B cell (primary cell): ENCODE measurements at regions not wholly inside any gene's neighbourhood (a gene's known extent, or its start where the extent isn't known, plus 50 kb on each side); places are given as distances from the start of the nearest gene placed in this dataset.

Experiments
- ATAC-seq: fragments of 200-7000 bp; cut with Tn5 transposase; one replicate; pipeline ENCODE4 v1.10.0; 2021; ENCODE audit warnings: low read depth, mild to moderate bottlenecking, moderate number of reproducible peaks, moderate library complexity
- CTCF ChIA-PET: fragments of 350-600 bp; sonication (Branson Sonifier 250); formaldehyde crosslinking; loops from one replicate; lab custom pipeline; 2021; ENCODE audit warnings: antibody characterized with exemption, inconsistent platforms; lab: Charles Lee
- POLR2A ChIA-PET: fragments of 350-600 bp; sonication (Branson Sonifier 250); formaldehyde crosslinking; loops from one replicate; lab custom pipeline; 2021; ENCODE audit warnings: antibody characterized with exemption; lab: Charles Lee
- DNase-seq: peaks from one replicate; pipeline ENCODE4 v3.0.0; 2013
- H2AFZ ChIP-seq: 2 replicates; pipeline ENCODE4 v1.6.1; 2012; ENCODE audit warnings: mild to moderate bottlenecking, low read depth, low read length; ENCODE audit not compliant: insufficient read depth, poor library complexity, severe bottlenecking
- H3K27ac ChIP-seq, 2 donors: 1 replicate in 1 of 2; 2 replicates in 1 of 2; pipeline ENCODE4 v1.5.1; 2012 to 2013; ENCODE audit warnings: low read length in 2 of 2, mild to moderate bottlenecking in 2 of 2, moderate library complexity in 1 of 2
- H3K27me3 ChIP-seq, 4 experiments: fragments of 200-600 bp in 1 of 4; sonication (generic) in 1 of 4; replicated peaks in 1 of 4; 1 replicate in 2 of 4; 2 replicates in 2 of 4; pipeline versions ENCODE4 v1.6.1 to v1.7.0; 2013 to 2016; ENCODE audit warnings: low read length in 3 of 4, mild to moderate bottlenecking in 2 of 4, mixed read lengths in 1 of 4, moderate library complexity in 1 of 4; ENCODE audit not compliant: insufficient read depth in 4 of 4, control insufficient read depth in 3 of 4; ENCODE audit errors: control extremely low read depth in 1 of 4
- H3K36me3 ChIP-seq, 2 experiments: replicated peaks in 1 of 2; 1 replicate in 1 of 2; 2 replicates in 1 of 2; pipeline versions ENCODE4 v1.6.1 to v1.7.1; 2013; ENCODE audit warnings: low read length in 1 of 2; ENCODE audit not compliant: insufficient read depth in 2 of 2, control insufficient read depth in 1 of 2; ENCODE audit errors: control extremely low read depth in 1 of 2, extremely low read depth in 1 of 2
- H3K4me1 ChIP-seq, 2 donors: fragments of 200-600 bp in 1 of 2; sonication (generic) in 1 of 2; 1 replicate in 1 of 2; 2 replicates in 1 of 2; pipeline versions ENCODE4 v1.5.1 to v1.6.1; 2013 to 2017; ENCODE audit warnings: low read length in 2 of 2; ENCODE audit not compliant: control insufficient read depth in 2 of 2, insufficient read depth in 2 of 2
- H3K4me2 ChIP-seq: replicated peaks from 2 replicates; pipeline ENCODE3; 2012; ENCODE audit warnings: mild to moderate bottlenecking, low read depth, low read length; ENCODE audit not compliant: poor library complexity, severe bottlenecking
- H3K4me3 ChIP-seq, 5 experiments: fragments of 200-600 bp in 1 of 5; sonication (generic) in 1 of 5; 1 replicate in 3 of 5; 2 replicates in 2 of 5; pipeline versions ENCODE4 v1.5.1 to v1.7.0; 2011 to 2016; ENCODE audit warnings: low read length in 4 of 5, mild to moderate bottlenecking in 4 of 5, low read depth in 2 of 5, control low read depth in 1 of 5, moderate library complexity in 1 of 5; ENCODE audit not compliant: insufficient read depth in 1 of 5; ENCODE audit errors: control extremely low read depth in 1 of 5, extremely low read depth in 1 of 5
- H3K79me2 ChIP-seq: fragments of 200-600 bp; sonication (generic); one replicate; pipeline ENCODE4 v1.6.0; 2016; ENCODE audit warnings: low read length; ENCODE audit not compliant: control insufficient read depth, insufficient read depth
- H3K9ac ChIP-seq: fragments of 200-600 bp; sonication (generic); 2 replicates; pipeline ENCODE4 v1.6.1; 2017; ENCODE audit warnings: mild to moderate bottlenecking, low read length, moderate library complexity
- H3K9me3 ChIP-seq, 3 donors: one replicate each; pipeline versions ENCODE4 v1.6.1 to v1.7.1; 2013; ENCODE audit warnings: low read length in 2 of 3; ENCODE audit not compliant: control insufficient read depth in 2 of 3, insufficient read depth in 1 of 3; ENCODE audit errors: control extremely low read depth in 1 of 3
- H4K20me1 ChIP-seq: 2 replicates; pipeline ENCODE4 v1.6.0; 2012; ENCODE audit warnings: mild to moderate bottlenecking, low read length; ENCODE audit not compliant: insufficient read depth, control insufficient read depth, poor library complexity, severe bottlenecking
- H3K27ac Mint-ChIP-seq: one replicate; pipeline ENCODE4 v1.8.0; 2021; ENCODE audit warnings: mixed read lengths
- H3K27me3 Mint-ChIP-seq: one replicate; pipeline ENCODE4 v1.8.0; 2021; ENCODE audit warnings: mixed read lengths
- H3K4me1 Mint-ChIP-seq: one replicate; pipeline ENCODE4 v1.8.0; 2021; ENCODE audit warnings: mixed read lengths
- H3K4me3 Mint-ChIP-seq: one replicate; pipeline ENCODE4 v1.8.0; 2021; ENCODE audit warnings: mixed read lengths
- H3K9me3 Mint-ChIP-seq: one replicate; pipeline ENCODE4 v1.8.0; 2022; ENCODE audit warnings: mixed read lengths; ENCODE audit not compliant: insufficient read depth
- CTCF ChIP-seq: fragments of 200-600 bp; IDR thresholded peaks from one replicate; pipeline ENCODE4 v1.8.0; 2022; ENCODE audit warnings: antibody characterized with exemption, mild to moderate bottlenecking
- EZH2 ChIP-seq: IDR thresholded peaks from 2 replicates; pipeline ENCODE4 v1.6.1; 2012; ENCODE audit warnings: borderline replicate concordance, low read depth, mild to moderate bottlenecking, moderate library complexity, low read length; ENCODE audit not compliant: insufficient read depth, poor library complexity, severe bottlenecking
- WGBS: methylation state at CpG from one replicate; pipeline ENCODE4 v1.1.5; 2013; ENCODE audit warnings: missing lambda C conversion rate; ENCODE audit not compliant: insufficient coverage; 5-methylcytosine and 5-hydroxymethylcytosine counted together
- intact Hi-C: fragments of 100-400 bp; cut with micrococcal nuclease; formaldehyde crosslinking; loops from one replicate; pipeline ENCODE4 v1.10.0; 2022

GRCh38 chr3:40649346-40649745 lies 124.6 kb downstream of the ZNF621 start:
- no peak overlapping the region for H3K27ac ChIP-seq
- TF ChIP-seq EZH2: no peak
- TF ChIP-seq CTCF: no peak
- DNase-seq: no peak
- CTCF ChIA-PET: interaction anchor here (1.1 kb wide), 1 partner anchor 72 kb away, joined by 5 read pairs; no protein-coding TSS in a partner anchor
- H3K4me2 ChIP-seq: no peak overlapping the region
- H3K36me3 ChIP-seq: peaks cover 0 to 3% of the 10 kb centered on the region in 2 experiments
- H3K79me2 ChIP-seq: no peaks in the 10 kb centered on the region
- H3K4me3 ChIP-seq: no peak overlapping the region
- POLR2A ChIA-PET: no interaction called here
- no peak overlapping the region for H3K4me3 Mint-ChIP-seq
- no peaks in the 10 kb centered on the region for H3K9me3 ChIP-seq
- H3K27me3 Mint-ChIP-seq: no peaks in the 10 kb centered on the region
- ATAC-seq: no peak
- H2AFZ ChIP-seq: no peak overlapping the region
- H3K4me1 Mint-ChIP-seq: no peaks in the 10 kb centered on the region
- no peaks in the 10 kb centered on the region for H3K4me1 ChIP-seq
- H3K27me3 ChIP-seq: no peaks in the 10 kb centered on the region
- no peaks in the 10 kb centered on the region for H4K20me1 ChIP-seq
- 97% methylated on average over 3 of the region's 4 CpGs for WGBS
- intact Hi-C loops: no loop called here
- no peak overlapping the region for H3K9ac ChIP-seq
- H3K9me3 Mint-ChIP-seq: peaks cover under 1% of the 10 kb centered on the region
- no peak overlapping the region for H3K27ac Mint-ChIP-seq

GRCh38 chr3:40652072-40652471 lies 127.3 kb downstream of the ZNF621 start:
- H3K4me3 ChIP-seq: no peak overlapping the region
- Mint-ChIP-seq H3K27me3 (no peaks in the 10 kb centered on the region), H3K4me1 (peaks cover 12% of the 10 kb centered on the region), H3K4me3 (no peak overlapping the region), H3K9me3 (no peaks in the 10 kb centered on the region), H3K27ac (no peak overlapping the region)
- H3K9me3 ChIP-seq: no peaks in the 10 kb centered on the region
- no peaks in the 10 kb centered on the region for H4K20me1 ChIP-seq
- ChIA-PET CTCF (no interaction called here), POLR2A (no interaction called here)
- H3K79me2 ChIP-seq: no peaks in the 10 kb centered on the region
- no peak overlapping the region for H2AFZ ChIP-seq
- intact Hi-C loops: no loop called here
- no peak for TF ChIP-seq EZH2
- H3K27ac ChIP-seq: no peak overlapping the region
- no peak for ATAC-seq
- no peak overlapping the region for H3K4me2 ChIP-seq
- DNase-seq: no peak
- H3K27me3 ChIP-seq: no peaks in the 10 kb centered on the region
- H3K36me3 ChIP-seq: no peaks in the 10 kb centered on the region
- peaks cover 0 to 4% of the 10 kb centered on the region in 2 donors for H3K4me1 ChIP-seq
- WGBS: 95% methylated on average over 5 of the region's 5 CpGs
- H3K9ac ChIP-seq: no peak overlapping the region
